ENCODE measurements at regions not wholly inside any gene's neighbourhood (a gene's known extent, or its start where the extent isn't known, plus 50 kb on each side); places are given as distances from the start of the nearest gene placed in this dataset.
"Not testable (repeated sequence)": the region's sequence is repeated elsewhere in the genome, so short reads cannot be mapped to it uniquely, and the experiment has no call there.

DNA sequence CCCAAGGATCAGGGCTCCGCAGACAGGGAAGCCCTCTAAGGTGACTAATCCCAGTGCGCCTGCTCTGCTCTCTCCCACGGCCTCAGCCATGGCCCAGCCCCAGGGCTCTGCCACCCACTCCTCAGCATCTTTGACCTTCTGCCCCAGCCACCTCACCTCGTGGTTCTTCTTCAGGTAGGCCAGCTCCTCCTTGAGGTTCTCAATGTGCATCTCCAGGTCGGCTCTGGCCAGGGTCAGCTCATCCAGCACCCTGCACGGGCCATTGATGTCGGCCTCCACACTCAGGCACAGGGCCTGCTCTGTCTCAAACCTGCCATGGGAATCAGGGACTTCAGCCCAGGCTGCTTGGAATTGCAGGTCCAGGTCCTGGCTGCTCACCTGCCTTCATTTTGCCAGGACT is 128.4 kb downstream of the TNFRSF13B start:
- ATAC-seq; DNase-seq (ENCODE audit: low spot score); H3K27ac Mint-ChIP-seq; H3K4me1 Mint-ChIP-seq (ENCODE audit: low read depth in 2 of 2); H3K27me3 Mint-ChIP-seq; H3K9me3 Mint-ChIP-seq; H3K4me3 Mint-ChIP-seq; H3K36me3 Mint-ChIP-seq: not testable (repeated sequence)

DNA sequence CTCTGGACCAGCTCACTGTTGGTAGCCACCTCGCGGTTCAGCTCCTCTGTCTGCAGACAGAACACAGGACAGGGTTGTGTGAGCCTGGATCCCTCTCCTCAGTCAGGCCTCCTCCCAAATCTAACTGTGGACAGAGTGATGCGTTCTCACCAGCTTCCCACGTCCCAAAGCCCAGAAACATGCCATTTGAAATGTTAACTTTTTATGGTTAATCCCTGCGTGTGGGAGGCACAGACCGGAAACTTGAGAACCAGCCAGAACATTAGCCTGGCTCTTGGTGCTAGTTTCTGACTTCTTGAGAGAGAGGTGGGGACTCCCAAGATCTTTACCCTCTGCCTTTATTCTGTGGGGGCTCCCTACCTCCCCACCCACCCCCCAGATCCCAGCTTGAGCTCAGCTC is 129.6 kb downstream of the TNFRSF13B start:
- not testable (repeated sequence) for H3K36me3 Mint-ChIP-seq; H3K4me3 Mint-ChIP-seq; ATAC-seq; H3K9me3 Mint-ChIP-seq; DNase-seq (ENCODE audit: low spot score); H3K4me1 Mint-ChIP-seq (ENCODE audit: low read depth in 2 of 2); H3K27me3 Mint-ChIP-seq; H3K27ac Mint-ChIP-seq

GRCh38 chr17:16841896-16842295 is 130.0 kb downstream of the TNFRSF13B start:
- H3K9me3 Mint-ChIP-seq; H3K36me3 Mint-ChIP-seq; H3K27me3 Mint-ChIP-seq; H3K4me1 Mint-ChIP-seq (ENCODE audit: low read depth in 2 of 2); ATAC-seq; H3K4me3 Mint-ChIP-seq; H3K27ac Mint-ChIP-seq; DNase-seq (ENCODE audit: low spot score): not testable (repeated sequence)

DNA sequence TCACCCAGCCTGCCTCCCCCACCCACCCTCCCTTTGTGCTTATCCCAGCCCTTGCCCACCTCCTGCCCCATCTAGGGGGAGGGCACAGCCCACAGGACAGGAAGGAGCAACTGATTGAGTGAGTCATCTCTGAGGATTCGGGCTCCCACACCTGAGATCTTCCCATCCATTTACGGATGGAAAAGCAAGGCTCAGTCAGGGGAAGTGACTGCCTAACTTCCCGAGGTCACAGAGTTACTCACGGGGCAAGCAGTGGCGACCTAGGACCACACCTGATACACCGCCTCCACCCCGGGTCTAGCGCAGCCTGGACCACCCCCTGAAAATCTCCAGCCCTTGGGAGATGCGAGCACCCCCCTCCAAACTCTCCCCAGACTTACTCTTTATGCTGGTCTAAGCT is 131.7 kb downstream of the TNFRSF13B start:
- not testable (repeated sequence) for H3K9me3 Mint-ChIP-seq; DNase-seq (ENCODE audit: low spot score); H3K4me1 Mint-ChIP-seq (ENCODE audit: low read depth in 2 of 2); H3K27me3 Mint-ChIP-seq; H3K4me3 Mint-ChIP-seq; H3K27ac Mint-ChIP-seq; H3K36me3 Mint-ChIP-seq
- peak; percentile 40 to 49 for ATAC-seq

- H3K27ac Mint-ChIP-seq; DNase-seq (ENCODE audit: low spot score); H3K4me3 Mint-ChIP-seq; H3K4me1 Mint-ChIP-seq (ENCODE audit: low read depth in 2 of 2); H3K36me3 Mint-ChIP-seq; H3K9me3 Mint-ChIP-seq; H3K27me3 Mint-ChIP-seq: not testable (repeated sequence)
- peak; percentile 41 to 56 for ATAC-seq
Measured at GRCh38 chr17:16839242-16840175, 132.4 kb downstream of the TNFRSF13B start.

- not testable (repeated sequence) for DNase-seq (ENCODE audit: low spot score); H3K4me3 Mint-ChIP-seq; H3K27ac Mint-ChIP-seq; H3K9me3 Mint-ChIP-seq; H3K27me3 Mint-ChIP-seq; H3K4me1 Mint-ChIP-seq (ENCODE audit: low read depth in 2 of 2); H3K36me3 Mint-ChIP-seq
- peak; percentile 4 to 57 for ATAC-seq
Measured at GRCh38 chr17:16838795-16839194, 133.1 kb downstream of the TNFRSF13B start.

DNA sequence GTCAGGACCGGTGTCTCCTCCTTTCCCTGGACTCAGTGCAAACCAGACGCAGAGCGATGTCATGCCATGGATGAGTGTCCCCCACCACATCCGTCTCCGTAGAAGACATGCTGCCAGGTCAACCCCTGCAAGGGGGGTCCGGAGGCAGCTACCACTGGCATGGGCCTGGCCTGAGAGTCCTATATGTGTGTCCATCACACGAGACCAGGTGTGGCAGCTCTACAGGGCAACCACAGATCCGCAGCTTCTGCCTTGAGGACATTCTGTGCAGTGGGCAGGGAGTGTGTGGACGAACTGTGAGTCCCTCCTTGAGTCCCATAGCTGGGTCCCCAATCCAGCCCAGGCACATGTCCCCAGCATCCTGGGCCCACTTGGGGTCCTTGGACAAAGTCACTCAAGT is 133.6 kb downstream of the TNFRSF13B start:
- H3K36me3 Mint-ChIP-seq; H3K27ac Mint-ChIP-seq; H3K27me3 Mint-ChIP-seq; H3K9me3 Mint-ChIP-seq; DNase-seq (ENCODE audit: low spot score); H3K4me1 Mint-ChIP-seq (ENCODE audit: low read depth in 2 of 2); H3K4me3 Mint-ChIP-seq: not testable (repeated sequence)
- ATAC-seq, result peak in 1 of 2 donors; percentile 20

DNA sequence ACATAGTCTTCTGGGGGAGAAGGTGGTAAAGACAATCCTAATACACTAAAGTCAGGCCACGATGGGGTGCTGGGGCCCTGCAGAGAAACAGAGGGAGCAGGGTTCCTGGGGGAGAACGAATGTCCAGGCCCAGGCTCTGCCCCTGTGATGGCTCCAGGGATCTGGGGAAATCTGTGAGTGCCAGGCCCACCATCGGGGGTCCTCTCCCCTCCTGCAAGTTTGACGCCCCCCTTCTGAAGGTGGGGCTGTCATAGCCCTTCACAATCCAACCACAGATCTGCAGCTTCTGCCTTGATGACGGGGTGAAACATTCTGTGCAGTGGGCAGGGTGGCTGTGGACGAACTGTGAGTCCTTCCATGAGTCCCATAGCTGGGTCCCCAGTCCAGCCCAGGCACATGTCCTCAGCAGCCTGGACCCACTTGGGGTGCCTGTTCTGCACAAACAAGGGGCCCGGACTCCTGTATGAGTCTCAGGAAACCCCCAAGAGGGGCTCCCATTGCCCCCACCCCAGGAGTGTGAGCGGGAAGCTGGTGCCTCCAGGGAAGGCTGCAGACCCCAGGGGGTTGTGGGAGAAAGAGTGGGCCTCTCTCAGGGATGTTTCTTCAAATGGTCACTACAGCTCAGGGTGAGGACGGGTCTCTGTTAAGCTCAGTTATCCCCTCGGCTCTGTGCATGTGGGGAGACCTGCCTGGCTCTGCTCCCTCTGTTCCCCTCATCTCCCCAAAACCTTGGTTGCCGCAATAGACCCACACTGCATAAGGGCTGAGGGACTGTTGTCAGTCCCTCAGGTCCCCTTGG is 134.3 kb downstream of the TNFRSF13B start:
- not testable (repeated sequence) for H3K4me1 Mint-ChIP-seq (ENCODE audit: low read depth in 2 of 2); ATAC-seq; H3K36me3 Mint-ChIP-seq; H3K27me3 Mint-ChIP-seq; H3K4me3 Mint-ChIP-seq; H3K9me3 Mint-ChIP-seq; DNase-seq (ENCODE audit: low spot score); H3K27ac Mint-ChIP-seq

DNA sequence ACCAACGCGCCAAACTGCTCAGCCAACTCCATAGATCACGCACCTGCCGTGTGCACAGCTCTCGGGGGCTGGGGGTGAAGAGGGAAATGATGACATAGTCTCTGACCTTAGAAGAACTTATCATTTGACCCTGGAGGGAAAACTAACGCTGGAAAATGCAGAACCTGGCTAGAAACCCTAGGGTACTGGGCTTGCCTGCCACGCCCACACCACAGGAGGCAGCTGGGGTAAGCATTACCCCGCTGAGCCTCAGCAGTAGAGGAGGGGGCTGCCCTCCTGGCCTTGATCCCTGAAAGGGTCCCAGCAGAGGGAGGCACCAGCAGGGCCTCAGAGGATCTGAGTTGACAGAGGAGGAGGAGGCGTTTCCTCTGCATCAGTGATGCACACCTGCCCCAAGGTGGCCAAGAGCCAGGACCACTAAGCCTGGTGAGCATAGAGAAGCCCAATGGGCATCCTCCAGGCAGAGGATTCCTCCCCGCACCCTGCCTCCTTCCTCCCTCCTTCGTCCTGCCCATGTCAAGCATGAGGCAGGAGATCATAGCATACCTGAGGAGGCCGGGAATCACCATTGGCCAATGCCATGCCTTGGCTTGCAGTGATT is 135.5 kb downstream of the TNFRSF13B start:
- not testable (repeated sequence) for H3K4me3 Mint-ChIP-seq; H3K36me3 Mint-ChIP-seq; ATAC-seq; H3K9me3 Mint-ChIP-seq; H3K27ac Mint-ChIP-seq; DNase-seq (ENCODE audit: low spot score); H3K27me3 Mint-ChIP-seq; H3K4me1 Mint-ChIP-seq (ENCODE audit: low read depth in 2 of 2)

DNA sequence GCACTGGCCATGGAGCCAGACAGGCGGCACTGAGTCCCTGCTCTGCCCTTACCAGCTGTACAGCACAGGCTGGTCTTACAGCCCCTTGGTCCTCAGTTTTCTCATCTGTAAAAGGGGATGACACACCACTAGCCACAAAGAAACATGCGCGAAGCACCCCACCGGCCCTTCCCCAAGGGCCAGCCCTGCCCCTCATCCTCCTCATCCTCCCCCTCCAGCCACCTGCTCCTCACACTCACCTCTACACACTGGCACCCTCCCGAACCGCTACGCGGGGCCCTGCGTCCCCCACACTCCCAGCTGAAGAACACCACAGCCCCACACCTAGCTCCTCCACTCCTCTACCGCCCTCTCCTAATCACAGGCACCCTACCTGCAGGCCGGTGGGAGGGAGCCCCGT is 138.4 kb downstream of the TNFRSF13B start:
- H3K4me1 Mint-ChIP-seq (ENCODE audit: low read depth in 2 of 2); H3K4me3 Mint-ChIP-seq; H3K36me3 Mint-ChIP-seq; H3K27me3 Mint-ChIP-seq; H3K27ac Mint-ChIP-seq; DNase-seq (ENCODE audit: low spot score); H3K9me3 Mint-ChIP-seq: not testable (repeated sequence)
- peak in 1 of 2 donors; percentile 15 for ATAC-seq

- not testable (repeated sequence) for H3K4me1 Mint-ChIP-seq (ENCODE audit: low read depth in 2 of 2); H3K9me3 Mint-ChIP-seq; H3K27me3 Mint-ChIP-seq; ATAC-seq; H3K27ac Mint-ChIP-seq; DNase-seq (ENCODE audit: low spot score); H3K36me3 Mint-ChIP-seq; H3K4me3 Mint-ChIP-seq
Measured at GRCh38 chr17:16832853-16833252, 139.1 kb downstream of the TNFRSF13B start.

- ATAC-seq; DNase-seq (ENCODE audit: low spot score); H3K4me3 Mint-ChIP-seq; H3K4me1 Mint-ChIP-seq (ENCODE audit: low read depth in 2 of 2); H3K9me3 Mint-ChIP-seq; H3K27me3 Mint-ChIP-seq; H3K36me3 Mint-ChIP-seq; H3K27ac Mint-ChIP-seq: not testable (repeated sequence)
Measured at GRCh38 chr17:16832206-16832605, 139.7 kb downstream of the TNFRSF13B start.

DNA sequence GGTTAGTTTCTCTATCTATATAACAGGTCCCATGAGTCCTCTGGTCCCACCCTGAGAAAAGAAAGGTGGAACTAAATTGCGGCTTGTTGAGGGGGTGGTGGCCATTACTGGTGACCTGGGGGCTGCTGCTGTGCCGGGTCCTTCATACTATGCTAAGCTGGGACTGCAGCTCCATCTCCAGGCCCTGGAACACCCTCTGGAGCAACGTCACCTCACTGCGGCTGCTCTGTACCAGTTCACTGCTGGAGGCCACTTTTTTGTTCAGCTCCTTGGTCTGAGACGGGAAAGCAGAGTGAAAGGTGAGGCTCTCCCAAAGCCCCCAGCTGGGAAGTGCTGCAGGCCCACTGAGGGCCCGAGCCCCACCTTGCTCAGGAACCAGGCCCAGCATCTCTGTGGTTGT is 140.7 kb downstream of the CCDC144A start:
- peaks cover 11% of the 10 kb centered on the region for H3K36me3 Mint-ChIP-seq
- not testable (repeated sequence) for DNase-seq (ENCODE audit: low spot score); H3K27ac Mint-ChIP-seq; H3K9me3 Mint-ChIP-seq; H3K27me3 Mint-ChIP-seq; H3K4me1 Mint-ChIP-seq (ENCODE audit: low read depth in 2 of 2); H3K4me3 Mint-ChIP-seq
- ATAC-seq, result peak in 1 of 2 donors; percentile 11

DNA sequence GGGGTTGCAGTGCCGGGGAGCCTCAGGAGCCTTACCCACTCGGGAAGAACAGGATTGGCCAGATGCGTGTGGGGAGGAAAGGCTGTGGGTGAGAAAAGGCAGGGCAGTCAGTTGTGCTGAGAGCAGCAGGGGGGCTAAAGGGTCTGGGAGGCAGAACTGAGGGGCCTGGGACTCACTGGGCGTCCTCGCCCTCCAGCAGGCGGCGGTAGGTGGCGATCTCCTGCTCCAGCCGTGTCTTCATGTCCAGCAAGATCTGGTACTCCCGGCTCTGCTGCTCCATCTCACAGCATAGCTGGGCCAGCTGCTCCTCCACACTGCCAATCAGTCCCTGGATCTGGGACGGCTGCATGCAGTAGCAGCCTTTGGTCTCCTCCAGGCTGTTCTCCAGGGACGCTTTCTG is 140.2 kb downstream of the CCDC144A start:
- H3K27me3 Mint-ChIP-seq; H3K4me3 Mint-ChIP-seq; H3K4me1 Mint-ChIP-seq (ENCODE audit: low read depth in 2 of 2); ATAC-seq; DNase-seq (ENCODE audit: low spot score); H3K9me3 Mint-ChIP-seq; H3K27ac Mint-ChIP-seq: not testable (repeated sequence)
- H3K36me3 Mint-ChIP-seq, result peaks cover 11% of the 10 kb centered on the region

All from natural killer cell treated with Interleukin-12 subunit alpha and Interleukin-12 subunit beta and Interleukin-15 and Interleukin-18, amount 100 ng/mL, for 72 hours (primary cell).